T-helper 17 cell (primary cell): ENCODE measurements at regions not wholly inside any gene's neighbourhood (a gene's known extent, or its start where the extent isn't known, plus 50 kb on each side); places are given as distances from the start of the nearest gene placed in this dataset.

ENCODE experiments used
- ATAC-seq: fragments of 150-1000 bp; cut with Tn5 transposase; 2 replicates; pipeline ENCODE4 v1.10.0; 2021; ENCODE audit warnings: mild to moderate bottlenecking, moderate library complexity
- DNase-seq, 3 donors: peaks; one replicate each; pipeline versions ENCODE4 v3.0.0 to v3.0.0-alpha.2; 2020 to 2021
- H3K9me3 ChIP-seq: one replicate; pipeline ENCODE4 v1.7.0; 2013; ENCODE audit warnings: low read length, mild to moderate bottlenecking; ENCODE audit not compliant: control insufficient read depth, poor library complexity, severe bottlenecking
- H3K27ac Mint-ChIP-seq: one replicate; pipeline ENCODE4 v1.8.0; 2022; ENCODE audit warnings: mild to moderate bottlenecking, moderate library complexity, mixed read lengths
- H3K27me3 Mint-ChIP-seq: one replicate; pipeline ENCODE4 v1.8.0; 2022; ENCODE audit warnings: mixed read lengths
- H3K36me3 Mint-ChIP-seq: one replicate; pipeline ENCODE4 v1.8.0; 2022; ENCODE audit warnings: low read depth, mixed read lengths
- H3K4me1 Mint-ChIP-seq: one replicate; pipeline ENCODE4 v1.8.0; 2022; ENCODE audit warnings: mild to moderate bottlenecking, mixed read lengths
- H3K4me3 Mint-ChIP-seq: one replicate; pipeline ENCODE4 v1.8.0; 2022; ENCODE audit warnings: mild to moderate bottlenecking, moderate library complexity, mixed read lengths

GRCh38 chr15:100781961-100782530 is 97.6 kb upstream of the ALDH1A3 start:
- no peaks in the 10 kb centered on the region for H3K9me3 ChIP-seq
- DNase-seq (no peak), ATAC-seq (no peak)
- Mint-ChIP-seq H3K27ac (no peak overlapping the region), H3K36me3 (no peaks in the 10 kb centered on the region), H3K4me1 (peaks cover 3% of the 10 kb centered on the region), H3K4me3 (no peak overlapping the region), H3K27me3 (peaks cover 36% of the 10 kb centered on the region)

GRCh38 chr15:100783291-100783690 is 96.3 kb upstream of the ALDH1A3 start:
- DNase-seq (no peak), ATAC-seq (no peak)
- no peak overlapping the region for H3K27ac Mint-ChIP-seq
- no peaks in the 10 kb centered on the region for H3K36me3 Mint-ChIP-seq
- no peaks in the 10 kb centered on the region for H3K4me1 Mint-ChIP-seq
- peaks cover 30% of the 10 kb centered on the region for H3K27me3 Mint-ChIP-seq
- H3K9me3 ChIP-seq = no peaks in the 10 kb centered on the region
- no peak overlapping the region for H3K4me3 Mint-ChIP-seq

GRCh38 chr15:100783760-100784492 is 95.7 kb upstream of the ALDH1A3 start:
- Mint-ChIP-seq H3K27ac (no peak overlapping the region), H3K27me3 (peaks cover 28% of the 10 kb centered on the region), H3K4me3 (no peak overlapping the region), H3K4me1 (no peaks in the 10 kb centered on the region), H3K36me3 (no peaks in the 10 kb centered on the region)
- no peaks in the 10 kb centered on the region for H3K9me3 ChIP-seq
- ATAC-seq (no peak), DNase-seq (no peak)

GRCh38 chr15:100784493-100785180 is 95.0 kb upstream of the ALDH1A3 start:
- ATAC-seq = no peak
- Mint-ChIP-seq H3K4me1 (no peaks in the 10 kb centered on the region), H3K27me3 (peaks cover 25% of the 10 kb centered on the region), H3K36me3 (no peaks in the 10 kb centered on the region), H3K27ac (no peak overlapping the region), H3K4me3 (no peak overlapping the region)
- no peak for DNase-seq
- no peaks in the 10 kb centered on the region for H3K9me3 ChIP-seq

- H3K9me3 ChIP-seq = no peaks in the 10 kb centered on the region
- H3K4me1 Mint-ChIP-seq = no peaks in the 10 kb centered on the region
- H3K27me3 Mint-ChIP-seq = peaks cover 23% of the 10 kb centered on the region
- ATAC-seq (no peak), DNase-seq (no peak)
- no peak overlapping the region for H3K27ac Mint-ChIP-seq
- no peak overlapping the region for H3K4me3 Mint-ChIP-seq
- no peaks in the 10 kb centered on the region for H3K36me3 Mint-ChIP-seq
These were observed 94.2 kb upstream of the ALDH1A3 start for GRCh38 chr15:100785181-100786138.

- H3K4me3 Mint-ChIP-seq = no peak overlapping the region
- H3K36me3 Mint-ChIP-seq = no peaks in the 10 kb centered on the region
- H3K27ac Mint-ChIP-seq = no peak overlapping the region
- ATAC-seq (no peak), DNase-seq (no peak)
- H3K27me3 Mint-ChIP-seq = peaks cover 24% of the 10 kb centered on the region
- H3K4me1 Mint-ChIP-seq = no peaks in the 10 kb centered on the region
- H3K9me3 ChIP-seq = no peaks in the 10 kb centered on the region
These were observed 93.5 kb upstream of the ALDH1A3 start for GRCh38 chr15:100786139-100786531.

- ATAC-seq (no peak), DNase-seq (no peak)
- Mint-ChIP-seq H3K4me1 (no peaks in the 10 kb centered on the region), H3K27ac (no peak overlapping the region), H3K4me3 (no peak overlapping the region), H3K36me3 (no peaks in the 10 kb centered on the region), H3K27me3 (peaks cover 22% of the 10 kb centered on the region)
- H3K9me3 ChIP-seq = no peaks in the 10 kb centered on the region
These were observed 92.6 kb upstream of the ALDH1A3 start for GRCh38 chr15:100786901-100787566.

GRCh38 chr15:100787567-100788417 is 91.8 kb upstream of the ALDH1A3 start:
- no peaks in the 10 kb centered on the region for H3K36me3 Mint-ChIP-seq
- ATAC-seq = no peak

GRCh38 chr15:100788418-100789105 is 91.1 kb upstream of the ALDH1A3 start:
- Mint-ChIP-seq H3K27ac (no peak overlapping the region), H3K4me1 (peaks cover 3% of the 10 kb centered on the region), H3K36me3 (no peaks in the 10 kb centered on the region), H3K4me3 (no peak overlapping the region), H3K27me3 (peaks cover 24% of the 10 kb centered on the region)
- no peaks in the 10 kb centered on the region for H3K9me3 ChIP-seq
- DNase-seq (no peak), ATAC-seq (no peak)

More at GRCh38 chr15:100787567-100788417, 91.8 kb upstream of the ALDH1A3 start:
- Mint-ChIP-seq H3K4me1 (peaks cover 3% of the 10 kb centered on the region), H3K27ac (no peak overlapping the region), H3K4me3 (no peak overlapping the region), H3K27me3 (peaks cover 28% of the 10 kb centered on the region)
- no peak for DNase-seq
- no peaks in the 10 kb centered on the region for H3K9me3 ChIP-seq

GRCh38 chr15:100790786-100791265 is 88.8 kb upstream of the ALDH1A3 start:
- Mint-ChIP-seq H3K4me3 (no peak overlapping the region), H3K27me3 (peaks cover 22% of the 10 kb centered on the region), H3K36me3 (no peaks in the 10 kb centered on the region), H3K27ac (no peak overlapping the region), H3K4me1 (peaks cover 3% of the 10 kb centered on the region)
- no peaks in the 10 kb centered on the region for H3K9me3 ChIP-seq
- ATAC-seq (no peak), DNase-seq (no peak)

- H3K27ac Mint-ChIP-seq = no peak overlapping the region
- no peak for DNase-seq
- peaks cover 3% of the 10 kb centered on the region for H3K4me1 Mint-ChIP-seq
- no peak for ATAC-seq
- no peaks in the 10 kb centered on the region for H3K9me3 ChIP-seq
- H3K36me3 Mint-ChIP-seq = no peaks in the 10 kb centered on the region
- peaks cover 22% of the 10 kb centered on the region for H3K27me3 Mint-ChIP-seq
- no peak overlapping the region for H3K4me3 Mint-ChIP-seq
These were observed 85.6 kb upstream of the ALDH1A3 start for GRCh38 chr15:100794008-100794407.
